GM12892 (cell line): ENCODE measurements at regions not wholly inside any gene's neighbourhood (a gene's known extent, or its start where the extent isn't known, plus 50 kb on each side); places are given as distances from the start of the nearest gene placed in this dataset.

Experiments used
- DNase-seq: peaks from one replicate; pipeline ENCODE4 v3.0.0; 2011; ENCODE audit not compliant: insufficient read length
- FAIRE-seq: peaks from 2 replicates; lab custom pipeline; 2011; peaks lifted over from hg19 to GRCh38; lab: Jason Lieb, UNC
- POLR2A ChIP-seq: IDR thresholded peaks from 2 replicates; pipeline ENCODE4 v1.6.1; 2011; ENCODE audit warnings: low read depth, low read length, control low read depth
- POLR2AphosphoS5 ChIP-seq: IDR thresholded peaks from 2 replicates; pipeline ENCODE4 v1.6.1; 2011; ENCODE audit warnings: low read depth, low read length, control low read depth
- TAF1 ChIP-seq: IDR thresholded peaks from 2 replicates; pipeline ENCODE4 v1.6.1; 2011; ENCODE audit warnings: low read depth, mild to moderate bottlenecking, control low read depth, low read length, borderline replicate concordance

GRCh38 chr2:217057773-217058172 lies 197.9 kb upstream of the TNP1 start:
- TF ChIP-seq POLR2AphosphoS5 (no peak), POLR2A (no peak), TAF1 (no peak)
- FAIRE-seq (no peak), DNase-seq (no peak)

DNA sequence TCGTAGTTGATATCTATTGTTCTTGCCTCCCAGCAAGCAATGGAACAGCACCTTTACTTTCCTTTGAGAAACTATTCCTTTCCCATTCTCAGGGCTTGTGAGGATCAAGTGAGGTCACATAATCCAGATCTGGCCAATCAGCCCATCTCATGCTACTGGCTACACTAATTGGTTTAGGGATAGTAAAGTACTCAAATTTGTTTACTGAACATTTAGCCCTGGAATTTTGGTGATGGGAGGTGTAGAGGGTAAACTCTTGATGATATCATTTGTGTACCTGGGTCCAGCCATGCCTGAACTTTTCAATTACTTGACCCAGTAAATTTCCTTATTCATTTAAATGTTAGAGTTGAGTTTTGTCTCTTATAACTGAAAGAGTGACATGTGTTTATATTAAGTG lies 195.8 kb upstream of the TNP1 start:
- DNase-seq = no peak
- FAIRE-seq = no peak
- TF ChIP-seq POLR2AphosphoS5 (no peak), POLR2A (no peak), TAF1 (no peak)

GRCh38 chr2:217054791-217055190 lies 194.9 kb upstream of the TNP1 start:
- TF ChIP-seq TAF1 = no peak
- TF ChIP-seq POLR2A = no peak
- no peak for TF ChIP-seq POLR2AphosphoS5
- DNase-seq (no peak), FAIRE-seq (no peak)

GRCh38 chr2:217052856-217053577 lies 193.2 kb upstream of the TNP1 start:
- DNase-seq (no peak), FAIRE-seq (no peak)
- TF ChIP-seq TAF1 = no peak

GRCh38 chr2:217051416-217051815 lies 191.6 kb upstream of the TNP1 start:
- TF ChIP-seq POLR2AphosphoS5 = no peak
- TF ChIP-seq POLR2A = no peak
- no peak for TF ChIP-seq TAF1
- no peak for DNase-seq
- no peak for FAIRE-seq

- no peak for DNase-seq
- TF ChIP-seq TAF1 = no peak
- TF ChIP-seq POLR2A = no peak
- no peak for TF ChIP-seq POLR2AphosphoS5
- FAIRE-seq = no peak
Observed at GRCh38 chr2:217049956-217050355, 190.1 kb upstream of the TNP1 start.

- TF ChIP-seq POLR2A = no peak
- TF ChIP-seq POLR2AphosphoS5 = no peak
- TF ChIP-seq TAF1 = no peak
- FAIRE-seq (no peak), DNase-seq (no peak)
Observed at GRCh38 chr2:217049422-217049821, 189.6 kb upstream of the TNP1 start.

GRCh38 chr2:217048730-217049129 lies 188.9 kb upstream of the TNP1 start:
- no peak for DNase-seq
- TF ChIP-seq TAF1 (no peak), POLR2AphosphoS5 (no peak), POLR2A (no peak)
- no peak for FAIRE-seq

DNA sequence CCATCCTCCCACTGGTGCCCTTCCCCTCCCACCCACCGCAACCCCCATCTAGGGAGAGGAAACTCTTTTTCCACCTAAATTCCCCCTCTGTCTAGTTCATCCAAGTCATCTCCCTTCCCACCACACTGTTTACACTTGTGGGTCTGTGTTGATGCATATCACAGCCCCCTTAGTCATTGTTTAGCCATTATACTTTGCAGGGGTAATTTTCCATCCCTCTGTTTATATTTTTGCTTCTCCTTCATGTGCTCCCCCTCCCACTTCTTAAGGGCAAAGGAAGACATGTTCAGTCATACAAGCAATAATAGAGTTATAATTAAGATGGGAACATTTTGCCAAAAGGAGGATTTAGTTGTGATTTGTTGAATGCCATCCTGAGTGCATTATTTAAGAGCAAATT lies 187.8 kb upstream of the TNP1 start:
- no peak for FAIRE-seq
- TF ChIP-seq POLR2AphosphoS5 = no peak
- no peak for TF ChIP-seq TAF1
- TF ChIP-seq POLR2A = no peak
- DNase-seq = no peak

- no peak for TF ChIP-seq TAF1
- no peak for TF ChIP-seq POLR2A
- no peak for TF ChIP-seq POLR2AphosphoS5
- DNase-seq (no peak), FAIRE-seq (no peak)
Observed at GRCh38 chr2:217047209-217047608, 187.3 kb upstream of the TNP1 start.

DNA sequence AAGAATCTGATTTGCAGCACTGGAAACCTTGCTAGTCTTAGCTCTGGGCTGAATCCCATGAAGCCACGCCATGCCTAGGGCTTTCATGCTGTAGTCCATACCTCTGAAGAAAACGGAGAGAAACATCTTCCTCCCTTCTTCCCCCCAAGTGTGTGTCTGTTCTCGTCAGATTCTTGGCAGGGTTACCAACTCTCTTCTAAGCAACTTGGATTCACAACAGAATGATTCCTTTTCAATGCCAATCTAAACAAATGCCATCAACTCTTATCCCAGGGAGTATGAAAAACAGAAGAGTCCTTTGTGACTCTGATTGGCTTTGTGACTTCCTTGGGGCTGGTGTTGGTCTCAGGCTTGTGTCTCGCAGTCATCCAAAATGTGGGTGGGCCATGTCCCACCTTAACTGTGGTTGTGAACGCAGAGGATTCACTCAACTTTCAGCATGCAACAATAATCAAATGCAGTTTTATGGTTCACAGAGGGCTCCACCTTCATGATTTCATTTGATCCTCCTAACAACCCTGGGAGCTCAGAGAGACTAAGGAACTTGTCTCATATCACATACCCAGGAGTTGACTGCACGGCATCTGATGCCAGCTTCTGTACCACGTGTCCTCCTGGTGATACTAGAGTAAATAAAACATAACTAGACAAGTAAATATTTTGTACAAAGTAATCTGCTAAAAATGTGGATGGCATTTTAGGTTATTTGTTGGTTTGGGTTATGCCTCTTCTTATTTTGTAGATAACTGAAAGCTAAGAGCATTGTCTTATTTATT lies 186.0 kb upstream of the TNP1 start:
- FAIRE-seq = no peak
- TF ChIP-seq POLR2A = no peak
- no peak for TF ChIP-seq POLR2AphosphoS5
- TF ChIP-seq TAF1 = no peak
- DNase-seq = no peak

DNA sequence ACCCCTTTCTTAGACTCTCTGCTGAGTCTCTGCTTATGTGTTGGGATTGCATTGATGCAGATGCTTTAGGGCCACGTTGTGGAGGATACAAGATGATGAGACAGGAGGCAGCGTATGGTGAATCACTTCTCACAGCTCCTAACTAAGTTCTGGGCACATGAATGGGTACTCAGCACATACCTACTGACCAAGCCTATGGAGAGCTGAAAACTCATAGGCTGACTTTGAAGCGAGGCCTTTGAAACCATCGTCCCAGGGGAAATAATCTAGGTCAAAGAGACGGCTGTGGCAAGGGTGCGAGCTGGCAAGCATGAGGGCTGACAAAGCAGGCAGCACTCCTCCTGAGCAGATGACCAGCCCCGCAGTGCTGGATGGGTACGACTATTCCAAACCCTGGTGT lies 180.2 kb upstream of the TNP1 start:
- FAIRE-seq (no peak), DNase-seq (no peak)
- no peak for TF ChIP-seq POLR2AphosphoS5
- no peak for TF ChIP-seq TAF1
- no peak for TF ChIP-seq POLR2A
